Stimulated activated CD4-positive, alpha-beta T cell treated with anti-CD3 and anti-CD28 coated beads, Interleukin-12 subunit alpha, Interleukin-12 subunit beta, amount 100 ng/mL, for 48 hours (primary cell): ENCODE measurements at regions not wholly inside any gene's neighbourhood (a gene's known extent, or its start where the extent isn't known, plus 50 kb on each side); places are given as distances from the start of the nearest gene placed in this dataset.
A peak's percentile ranks its signal among the peaks of the same experiment; 100 is the strongest.
"Not testable (repeated sequence)": the region's sequence is repeated elsewhere in the genome, so short reads cannot be mapped to it uniquely, and the experiment has no call there.

Experiments used
- DNase-seq, 3 donors: peaks; one replicate each; pipeline ENCODE4 v3.0.0-alpha.2; 2020; ENCODE audit warnings: low read depth in 2 of 3, low spot score in 1 of 3

- no peak for DNase-seq
Observed at GRCh38 chr7:36035186-36035585, 117.9 kb upstream of the EEPD1 start.

- no peak for DNase-seq
Observed at GRCh38 chr7:36036590-36036989, 116.5 kb upstream of the EEPD1 start.

GRCh38 chr7:36037121-36037662 lies 115.9 kb upstream of the EEPD1 start:
- DNase-seq, result peak in 1 of 3 donors; percentile 1

GRCh38 chr7:36038063-36038721 lies 114.9 kb upstream of the EEPD1 start:
- DNase-seq, result no peak

- no peak for DNase-seq
Observed at GRCh38 chr7:36039243-36039642, 113.8 kb upstream of the EEPD1 start.

GRCh38 chr7:36039671-36040070 lies 113.4 kb upstream of the EEPD1 start:
- no peak for DNase-seq

GRCh38 chr7:36040679-36041078 lies 112.4 kb upstream of the EEPD1 start:
- DNase-seq, result no peak

GRCh38 chr7:36044101-36044892 lies 108.8 kb upstream of the EEPD1 start:
- DNase-seq, result no peak

- DNase-seq, result no peak
Observed at GRCh38 chr7:36045326-36045725, 107.7 kb upstream of the EEPD1 start.

- DNase-seq, result no peak
Observed at GRCh38 chr7:36045830-36046341, 107.2 kb upstream of the EEPD1 start.

DNA sequence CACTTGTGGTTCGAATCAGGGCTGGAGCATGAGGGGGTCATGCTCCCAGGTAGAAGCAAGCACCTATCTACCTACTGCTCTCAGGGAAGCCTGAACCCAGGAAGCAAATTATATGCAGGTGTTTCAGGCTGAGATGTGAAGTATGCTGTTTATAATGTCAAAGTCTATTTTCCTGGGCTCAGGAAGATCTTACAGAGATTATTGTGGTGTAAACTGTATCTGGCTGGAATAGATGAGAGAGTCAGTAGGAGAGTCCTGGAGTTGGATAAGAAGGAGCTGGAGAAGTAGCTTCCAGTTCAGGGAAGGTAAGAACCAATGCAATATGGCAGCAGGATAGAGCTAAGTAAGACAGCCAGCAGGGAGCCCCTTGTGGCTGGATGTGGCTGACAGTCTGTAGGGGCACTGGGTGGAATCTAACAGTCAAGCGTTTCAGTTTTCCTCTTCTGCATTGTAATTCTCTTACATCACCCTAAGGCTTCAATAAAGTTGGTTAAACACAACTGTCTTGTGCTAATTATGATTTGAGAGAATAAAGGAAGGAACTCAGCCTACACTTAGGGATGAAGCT lies 105.9 kb upstream of the EEPD1 start:
- DNase-seq, result no peak

DNA sequence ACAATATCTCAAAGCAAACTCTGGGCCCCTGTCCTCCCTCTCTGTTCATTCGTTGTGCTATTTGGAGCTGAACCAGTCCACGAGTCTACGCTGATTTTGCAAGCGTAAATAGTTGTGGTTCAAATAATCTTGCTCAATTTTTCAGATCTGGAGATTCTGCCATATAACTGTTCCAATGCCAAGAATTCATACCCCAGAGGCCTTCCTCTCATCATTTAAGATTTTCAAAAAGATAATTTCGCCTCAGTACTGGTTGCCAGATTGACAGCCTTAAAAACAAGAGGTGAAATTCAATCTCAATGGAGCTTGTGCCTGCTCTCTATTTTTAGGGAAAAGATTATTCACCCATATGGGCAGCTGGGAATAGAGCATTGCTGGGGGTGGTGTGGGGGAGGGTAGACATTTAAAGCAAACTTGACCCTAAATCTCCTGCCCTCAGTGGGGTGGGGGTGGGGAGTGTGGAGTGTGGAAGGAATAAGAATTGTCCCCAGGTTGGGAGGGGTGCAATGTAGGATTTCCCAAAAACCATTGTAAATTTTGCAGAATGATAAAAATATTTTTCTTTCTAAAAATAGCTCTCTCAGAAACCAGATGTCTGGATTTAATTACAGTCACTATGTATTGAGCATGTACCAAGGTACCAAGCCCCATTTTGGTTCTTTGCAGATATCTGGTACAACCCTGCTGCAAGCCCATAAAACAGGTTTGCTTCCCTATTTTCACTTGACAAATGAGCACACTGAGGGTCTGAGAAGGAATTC lies 104.7 kb upstream of the EEPD1 start:
- no peak for DNase-seq

DNA sequence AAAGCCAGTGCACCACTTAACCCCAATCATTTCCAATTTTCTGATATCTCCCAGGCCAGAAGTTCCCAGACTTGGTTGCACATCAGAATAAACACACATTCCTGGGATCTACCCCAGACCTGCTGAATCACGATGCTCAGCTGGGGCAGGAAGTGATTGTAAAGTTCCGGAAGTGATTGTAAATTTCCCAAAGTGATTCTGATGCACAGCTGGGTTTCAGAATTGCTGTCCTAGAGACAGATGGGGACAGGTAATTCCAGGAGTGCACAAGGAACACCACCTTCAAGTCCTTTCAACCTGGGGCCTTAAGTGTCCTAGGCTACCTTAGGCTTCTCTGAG lies 104.2 kb upstream of the EEPD1 start:
- no peak for DNase-seq

DNA sequence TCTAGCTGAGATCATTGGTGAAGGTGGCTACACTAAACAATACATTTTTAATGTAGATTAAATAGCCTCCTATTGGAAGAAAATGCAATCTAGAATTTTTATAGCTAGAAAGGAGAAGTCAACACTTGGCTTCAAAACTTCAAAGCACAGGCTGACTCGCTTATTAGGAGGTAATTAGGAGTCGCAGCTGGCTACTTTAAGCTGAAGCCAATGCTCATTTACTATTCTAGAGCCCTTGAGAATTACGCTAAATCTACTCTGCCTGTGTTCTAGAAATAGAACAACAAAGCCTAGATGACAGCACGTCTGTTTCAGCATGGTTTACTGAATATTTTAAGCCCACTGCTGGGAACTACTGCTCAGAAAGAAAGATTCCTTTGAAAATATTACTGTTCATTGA lies 101.6 kb upstream of the EEPD1 start:
- no peak for DNase-seq

DNA sequence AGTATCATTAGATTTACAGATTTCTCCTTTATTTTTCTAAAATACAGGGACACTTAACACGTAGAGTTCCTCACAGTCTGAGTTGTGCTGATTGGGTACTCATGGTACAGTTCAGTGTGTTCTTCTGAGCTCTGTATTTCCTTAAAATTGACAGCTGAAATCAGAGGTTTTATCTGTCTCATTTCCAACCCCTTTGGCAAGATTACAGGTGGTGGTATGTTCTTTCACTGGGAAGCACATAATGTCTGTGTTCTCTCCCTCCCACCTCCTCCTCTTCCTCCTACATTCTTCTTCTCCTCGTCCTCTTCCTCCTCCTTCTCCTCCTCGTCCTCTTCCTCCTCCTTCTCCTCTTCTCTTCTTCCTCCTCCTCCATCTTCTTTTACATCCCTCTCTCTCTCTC lies 99.5 kb upstream of the EEPD1 start:
- DNase-seq, result no peak

DNA sequence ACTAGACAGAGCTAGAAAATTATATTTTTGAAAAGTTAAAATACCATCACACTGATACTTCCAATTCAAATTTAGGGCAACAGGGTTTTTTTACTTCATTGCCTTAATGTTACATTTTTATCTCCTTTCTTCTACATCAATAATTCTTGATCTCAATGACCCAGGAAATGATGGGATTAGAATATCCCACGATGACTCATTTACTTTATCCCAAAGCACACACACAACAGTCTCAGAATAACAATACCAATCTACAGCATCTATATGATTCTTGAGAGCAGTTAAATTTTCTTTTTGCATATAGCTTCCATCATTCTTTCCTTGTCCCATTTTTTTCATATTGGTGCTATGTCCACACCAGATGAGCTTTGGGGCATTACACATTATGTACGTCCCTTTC lies 98.4 kb upstream of the EEPD1 start:
- no peak for DNase-seq

DNA sequence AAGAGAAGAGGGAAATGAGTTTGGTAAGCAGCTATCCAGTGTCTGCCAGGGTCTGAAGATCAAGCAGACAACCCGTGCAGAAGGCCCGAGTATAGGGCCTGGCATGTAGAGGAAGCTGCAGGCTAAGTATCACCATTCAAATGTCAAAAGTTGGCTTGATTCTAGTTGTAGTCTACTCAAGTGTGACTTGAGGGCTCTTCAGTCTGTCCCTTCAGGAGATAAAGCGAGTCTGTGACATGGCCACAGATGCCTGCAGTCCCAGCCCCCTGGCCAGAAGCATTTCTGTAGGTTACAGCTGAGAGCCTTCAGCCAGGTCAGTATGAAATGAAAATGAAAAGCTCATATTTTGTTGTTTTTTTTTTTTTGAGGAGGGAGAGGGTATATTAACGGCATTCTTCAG lies 97.8 kb upstream of the EEPD1 start:
- no peak for DNase-seq

GRCh38 chr7:36057323-36057722 lies 95.7 kb upstream of the EEPD1 start:
- DNase-seq, result no peak

- DNase-seq, result no peak
Observed at GRCh38 chr7:36058020-36058592, 94.9 kb upstream of the EEPD1 start.

DNA sequence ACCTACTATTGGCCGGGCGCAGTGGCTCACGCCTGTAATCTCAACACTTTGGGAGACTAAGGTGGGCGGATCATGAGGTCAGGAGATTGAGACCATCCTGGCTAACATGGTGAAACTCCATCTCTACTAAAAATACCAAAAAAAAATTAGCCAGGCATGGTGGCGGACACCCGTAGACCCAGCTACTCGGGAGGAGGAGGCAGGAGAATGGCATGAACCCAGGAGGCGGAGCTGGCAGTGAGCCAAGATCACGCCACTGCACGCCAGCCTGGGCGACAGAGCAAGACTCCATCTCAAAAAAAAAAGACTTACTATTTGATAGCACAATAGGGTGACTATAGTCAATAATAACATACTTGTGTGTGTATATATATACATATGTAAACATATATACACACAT lies 92.7 kb upstream of the EEPD1 start:
- DNase-seq, result not testable (repeated sequence)
